ENCODE measurements at regions not wholly inside any gene's neighbourhood (a gene's known extent, or its start where the extent isn't known, plus 50 kb on each side); places are given as distances from the start of the nearest gene placed in this dataset.

DNA sequence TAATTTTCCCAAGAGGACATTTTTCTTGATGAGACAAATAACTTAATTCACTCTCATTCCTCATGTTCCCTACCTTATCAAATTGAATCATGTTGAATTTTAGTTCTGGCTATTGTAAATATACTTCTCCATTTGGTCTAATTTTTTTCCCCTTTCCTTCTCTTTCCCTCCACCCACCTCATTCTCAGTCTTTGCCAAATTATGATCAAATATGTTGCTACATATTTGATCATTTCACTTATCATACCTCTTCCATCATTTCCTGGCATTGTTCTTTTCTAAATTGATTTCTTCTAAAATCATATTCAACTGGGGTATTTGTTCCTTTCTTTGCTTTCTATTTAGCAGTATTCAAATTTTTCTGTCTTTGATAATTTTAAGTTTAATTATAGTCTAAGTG lies 52.3 kb downstream of the HDGFL1 start:
- in situ Hi-C loops (cut with HindIII; ENCODE audit: low pct_unique_long_range_greater_than_20kb, low sequenced_read_pairs): no loop called here

DNA sequence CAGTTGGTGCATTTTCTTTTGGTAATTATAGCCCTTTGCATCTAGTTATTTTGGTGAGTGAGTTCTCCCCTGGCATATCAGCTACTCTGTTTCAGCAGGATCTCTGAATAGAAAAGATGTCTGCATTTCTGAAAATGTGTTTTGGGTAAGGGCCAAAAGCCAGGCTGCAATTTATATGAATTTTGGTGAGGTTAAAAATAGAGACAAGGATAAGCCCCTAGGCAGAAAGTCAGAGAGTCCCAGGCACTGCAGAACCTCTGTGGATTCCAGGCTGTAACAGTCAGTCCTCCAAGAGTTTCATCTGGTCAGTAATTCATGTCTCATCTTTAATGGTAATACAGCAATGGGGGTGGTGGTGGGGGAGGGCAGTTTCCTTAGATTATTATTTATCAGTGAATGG lies 53.0 kb downstream of the HDGFL1 start:
- DNase-seq (ENCODE audit: low read depth, low spot score): no peak
- in situ Hi-C loops (cut with HindIII; ENCODE audit: low pct_unique_long_range_greater_than_20kb, low sequenced_read_pairs): no loop called here

More for the DNA sequence above, 52.3 kb downstream of the HDGFL1 start:
- no peak for DNase-seq (ENCODE audit: low read depth, low spot score)

DNA sequence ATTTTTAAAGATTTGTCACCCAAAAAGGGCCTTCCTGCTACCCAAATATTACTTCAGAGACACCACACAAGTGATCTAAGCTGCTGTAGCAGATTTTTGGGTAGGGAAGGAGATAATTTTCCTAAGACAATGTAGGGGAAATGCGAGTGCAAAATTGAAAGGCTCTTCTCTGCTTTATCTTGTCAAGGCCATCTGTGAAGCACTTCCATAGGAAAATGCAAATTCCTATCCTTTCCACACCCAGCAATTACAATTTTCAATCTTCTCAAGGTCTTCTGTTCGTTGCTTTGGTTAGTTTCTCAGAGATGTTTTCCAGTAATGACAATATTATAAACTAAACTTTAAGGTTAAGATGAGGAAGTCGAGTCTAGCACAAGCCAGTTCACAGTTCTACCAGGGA lies 53.4 kb downstream of the HDGFL1 start:
- in situ Hi-C loops (cut with HindIII; ENCODE audit: low pct_unique_long_range_greater_than_20kb, low sequenced_read_pairs): no loop called here
- DNase-seq (ENCODE audit: low read depth, low spot score): no peak

DNA sequence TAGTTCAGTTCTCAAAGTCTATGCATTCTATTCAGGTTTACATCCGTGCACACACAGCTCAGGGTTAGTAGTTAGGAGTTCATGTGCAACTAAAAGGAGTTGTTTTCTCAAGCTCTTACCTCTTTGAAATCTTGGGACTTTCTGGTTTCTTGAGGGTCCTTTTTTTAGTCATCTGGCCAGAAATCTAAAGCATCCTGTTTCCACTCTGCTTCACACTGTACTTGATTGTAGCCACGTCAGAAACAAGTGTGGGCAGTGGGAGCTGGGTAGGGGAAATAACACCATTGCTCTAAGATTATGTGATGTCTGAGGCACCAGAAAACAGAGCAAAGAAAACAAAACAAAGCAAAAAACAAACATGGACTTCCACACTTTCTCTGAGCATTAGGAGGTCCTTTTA lies 58.3 kb downstream of the HDGFL1 start:
- in situ Hi-C loops (cut with HindIII; ENCODE audit: low pct_unique_long_range_greater_than_20kb, low sequenced_read_pairs): no loop called here
- DNase-seq (ENCODE audit: low read depth, low spot score): no peak

DNA sequence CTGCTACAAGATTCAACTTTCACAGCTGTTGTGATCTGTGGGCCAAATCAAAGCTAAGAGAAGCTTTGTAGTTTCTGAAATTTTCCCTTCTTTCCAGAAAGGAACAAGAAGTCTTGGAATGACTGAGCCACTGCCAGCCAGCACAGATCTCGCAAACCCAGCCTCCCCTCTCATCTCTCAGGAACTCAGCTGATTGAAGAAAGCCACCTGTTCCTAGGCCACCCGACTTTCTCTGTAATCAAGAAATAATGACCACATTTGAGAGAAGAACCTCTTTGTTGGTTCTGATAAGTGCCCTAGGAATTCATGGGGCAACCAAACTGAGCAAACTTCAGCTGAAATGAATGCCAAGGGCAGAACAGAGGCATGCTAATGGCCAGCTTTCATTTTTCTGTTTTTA lies 61.7 kb downstream of the HDGFL1 start:
- no peak for DNase-seq (ENCODE audit: low read depth, low spot score)
- in situ Hi-C loops (cut with HindIII; ENCODE audit: low pct_unique_long_range_greater_than_20kb, low sequenced_read_pairs): no loop called here

DNA sequence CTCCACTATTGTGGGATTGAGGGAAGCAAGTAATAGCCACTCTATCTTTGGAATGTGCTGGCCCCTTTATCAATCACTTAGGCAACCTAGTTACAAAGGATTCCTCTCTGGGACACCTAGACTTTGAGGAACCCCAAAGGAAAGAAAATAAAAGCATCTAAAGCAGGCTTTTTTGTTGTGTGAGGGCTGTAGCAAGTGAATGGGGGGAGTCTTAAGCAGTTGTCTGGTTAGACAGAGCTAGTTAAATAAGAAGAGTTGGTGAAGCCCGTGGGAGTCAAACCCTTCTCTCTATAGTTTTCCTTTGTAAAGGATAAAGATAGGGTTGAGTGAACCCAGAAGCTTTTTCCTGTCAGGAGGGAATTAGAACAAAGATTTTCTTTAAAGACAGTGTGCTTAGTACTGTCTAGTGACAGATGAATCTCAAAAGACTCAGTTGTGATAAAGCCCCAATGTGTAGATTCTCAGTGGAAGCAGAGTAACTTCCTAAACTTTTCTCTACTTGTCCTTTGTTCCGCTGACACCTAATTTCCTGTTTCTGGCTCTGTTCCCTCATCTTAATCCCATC lies 63.3 kb downstream of the HDGFL1 start:
- in situ Hi-C loops (cut with HindIII; ENCODE audit: low pct_unique_long_range_greater_than_20kb, low sequenced_read_pairs): no loop called here
- peak; percentile 52 for DNase-seq (ENCODE audit: low read depth, low spot score)

DNA sequence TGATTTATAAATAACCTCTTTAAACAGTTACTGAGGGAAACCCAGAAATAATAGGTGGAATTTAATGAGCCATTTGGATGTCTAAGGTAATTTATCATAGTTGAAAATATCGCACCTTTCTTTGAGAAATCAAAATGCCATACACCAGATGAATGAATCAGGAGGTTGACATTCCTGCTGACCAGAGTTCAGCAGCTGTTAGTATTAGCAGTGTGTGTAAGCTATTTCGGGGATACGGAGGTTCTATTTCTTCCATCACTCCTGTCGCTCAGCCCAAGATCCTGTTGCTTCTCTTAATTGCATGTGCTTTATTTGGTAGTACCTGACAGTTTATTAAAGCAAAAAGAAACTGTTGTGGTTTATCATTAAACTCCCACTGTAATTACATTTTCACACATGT lies 67.1 kb downstream of the HDGFL1 start:
- in situ Hi-C loops (cut with HindIII; ENCODE audit: low pct_unique_long_range_greater_than_20kb, low sequenced_read_pairs): no loop called here
- DNase-seq (ENCODE audit: low read depth, low spot score): no peak

DNA sequence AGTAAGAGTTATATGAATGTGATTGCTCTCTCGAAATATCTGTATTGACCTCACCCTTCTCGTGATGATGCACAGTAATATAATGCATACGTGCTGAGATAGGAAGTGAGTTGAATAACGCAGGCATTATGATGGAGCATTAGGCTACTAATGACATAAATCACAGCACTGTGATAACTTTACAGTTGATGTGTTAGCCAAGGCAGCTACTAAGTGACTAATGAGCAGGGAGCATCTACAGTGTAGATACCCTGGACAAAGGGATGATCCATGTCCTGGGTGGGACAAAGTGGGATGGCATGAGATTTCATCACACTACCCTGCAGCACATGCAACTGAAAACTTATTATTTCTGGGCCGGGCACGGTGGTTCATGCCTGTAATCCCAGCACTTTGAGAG lies 68.4 kb downstream of the HDGFL1 start:
- no peak for DNase-seq (ENCODE audit: low read depth, low spot score)
- in situ Hi-C loops (cut with HindIII; ENCODE audit: low pct_unique_long_range_greater_than_20kb, low sequenced_read_pairs): no loop called here

DNA sequence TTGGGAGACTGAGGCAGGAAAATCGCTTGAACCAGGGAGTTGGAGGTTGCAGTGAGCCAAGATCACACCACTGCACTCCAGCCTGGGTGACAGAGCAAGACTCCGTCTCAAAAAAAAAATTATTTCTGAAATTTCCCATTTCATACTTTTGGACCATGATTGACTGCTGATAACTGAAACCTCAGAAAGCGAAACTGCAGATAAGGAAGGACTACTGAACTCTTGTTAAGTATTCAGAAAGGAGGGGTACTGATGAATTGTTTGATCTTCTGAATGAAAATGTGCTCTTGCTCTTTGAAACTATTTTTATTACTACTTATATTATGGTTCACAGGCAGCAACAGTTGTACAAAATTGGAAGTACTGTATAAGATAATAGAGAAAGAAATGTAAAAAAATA lies 69.0 kb downstream of the HDGFL1 start:
- in situ Hi-C loops (cut with HindIII; ENCODE audit: low pct_unique_long_range_greater_than_20kb, low sequenced_read_pairs): no loop called here

DNA sequence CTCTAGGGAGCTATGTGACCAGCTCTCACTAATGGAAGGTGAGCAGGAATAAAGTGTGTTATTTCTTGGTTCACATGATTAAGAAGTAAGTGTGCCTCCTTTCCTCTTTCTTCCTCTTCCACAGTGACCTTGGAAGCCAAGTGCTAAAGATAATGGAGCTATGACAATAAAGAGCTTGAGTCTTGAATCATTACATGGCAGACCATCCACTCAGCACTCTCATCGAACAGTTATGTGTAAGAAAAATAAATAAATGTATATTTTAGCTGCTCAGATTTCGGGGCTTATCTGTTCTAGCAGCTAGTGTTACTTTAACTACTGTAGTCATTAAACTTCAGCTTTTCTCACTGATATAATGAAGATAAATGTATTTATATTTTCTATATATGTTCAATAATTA lies 72.9 kb downstream of the HDGFL1 start:
- in situ Hi-C loops (cut with HindIII; ENCODE audit: low pct_unique_long_range_greater_than_20kb, low sequenced_read_pairs): no loop called here
- DNase-seq (ENCODE audit: low read depth, low spot score): no peak

More for the DNA sequence above, 69.0 kb downstream of the HDGFL1 start:
- no peak for DNase-seq (ENCODE audit: low read depth, low spot score)

DNA sequence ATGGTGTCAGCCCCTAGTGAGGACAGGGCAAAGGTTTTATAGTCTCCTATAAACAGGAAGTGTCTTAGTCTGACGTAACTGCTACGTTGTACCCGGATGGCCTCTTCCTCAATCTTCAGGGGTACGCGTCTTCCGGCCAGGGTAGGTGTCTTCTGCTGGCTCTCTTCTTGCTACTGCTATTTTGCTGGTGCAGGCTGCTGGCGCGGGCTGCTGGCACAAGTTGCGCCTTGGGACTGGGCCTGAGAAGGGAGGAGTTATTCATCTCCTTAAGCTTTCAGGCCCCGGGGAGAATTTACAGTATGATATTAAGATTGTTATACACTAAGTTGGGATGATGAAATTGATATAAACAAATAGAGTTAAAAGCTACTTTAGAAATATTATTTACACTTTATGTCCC lies 74.4 kb downstream of the HDGFL1 start:
- in situ Hi-C loops (cut with HindIII; ENCODE audit: low pct_unique_long_range_greater_than_20kb, low sequenced_read_pairs): no loop called here

DNA sequence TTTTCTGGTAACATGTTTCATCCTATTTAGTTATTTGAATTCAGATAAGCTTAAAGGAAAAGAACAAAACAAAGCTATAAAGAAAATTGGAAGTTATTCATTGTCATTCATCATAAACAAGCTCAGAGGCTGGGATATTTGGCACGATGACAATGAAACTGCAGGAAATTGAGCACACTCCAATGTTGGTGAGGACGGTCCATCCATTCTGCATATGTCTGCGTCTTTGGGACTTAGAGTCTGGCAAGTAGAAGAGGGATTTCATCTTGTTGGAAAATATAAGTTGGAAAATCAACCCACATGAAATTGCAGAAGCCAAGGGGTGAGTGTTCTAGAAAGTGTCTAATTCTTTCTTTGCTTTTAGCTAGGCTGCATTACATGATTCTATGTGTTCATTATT lies 78.4 kb downstream of the HDGFL1 start:
- in situ Hi-C loops (cut with HindIII; ENCODE audit: low pct_unique_long_range_greater_than_20kb, low sequenced_read_pairs): no loop called here
- DNase-seq (ENCODE audit: low read depth, low spot score): no peak

More for the DNA sequence above, 74.4 kb downstream of the HDGFL1 start:
- DNase-seq (ENCODE audit: low read depth, low spot score): no peak

DNA sequence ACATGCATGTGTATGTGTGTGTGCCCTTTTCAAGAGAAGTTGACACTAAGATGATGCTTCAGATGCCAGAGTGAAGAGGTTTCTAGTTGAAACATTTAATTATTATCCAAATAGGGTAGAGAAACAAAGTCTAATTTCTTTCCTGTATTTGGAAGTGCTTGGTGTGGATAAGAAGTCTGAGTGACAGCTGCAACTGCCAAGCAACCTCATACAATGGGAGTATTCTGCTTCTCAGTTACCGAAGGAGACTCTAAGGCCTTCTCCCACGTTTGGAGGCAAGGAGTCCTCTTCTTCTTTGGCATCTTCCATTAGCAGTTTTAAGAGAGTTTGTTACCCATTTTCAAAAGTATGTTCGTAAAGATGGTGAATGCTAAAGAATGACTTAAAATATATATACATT lies 82.4 kb downstream of the HDGFL1 start:
- no peak for DNase-seq (ENCODE audit: low read depth, low spot score)
- in situ Hi-C loops (cut with HindIII; ENCODE audit: low pct_unique_long_range_greater_than_20kb, low sequenced_read_pairs): no loop called here

DNA sequence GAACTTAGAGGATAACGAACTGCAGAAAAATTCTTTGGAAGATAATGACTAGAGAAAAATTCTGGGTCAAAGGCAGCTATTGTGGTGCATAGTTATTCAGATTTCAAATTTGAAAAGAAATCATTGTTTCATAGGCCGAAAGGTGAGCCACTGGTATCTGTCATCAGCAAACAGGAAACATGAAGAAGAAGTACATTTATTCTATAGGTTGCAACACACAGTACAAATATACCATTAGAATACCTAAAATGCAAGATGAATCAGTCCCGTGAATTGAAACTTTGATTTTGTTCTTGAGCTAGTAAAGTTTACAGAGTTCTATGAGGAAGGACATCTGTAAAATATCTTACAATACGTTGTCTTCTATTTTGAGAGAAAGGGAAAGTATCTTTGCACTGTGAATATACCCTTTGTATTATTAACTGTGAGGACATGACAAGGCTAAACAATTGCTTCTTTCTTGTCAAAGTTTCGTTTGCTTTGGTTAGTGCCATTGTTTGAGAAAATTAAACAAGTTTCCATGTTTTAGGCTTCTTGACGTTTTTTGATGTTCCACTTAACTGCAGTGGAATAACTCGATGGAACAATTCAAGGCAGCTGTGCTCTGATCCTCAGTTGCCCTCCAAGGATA lies 84.7 kb downstream of the HDGFL1 start:
- in situ Hi-C loops (cut with HindIII; ENCODE audit: low pct_unique_long_range_greater_than_20kb, low sequenced_read_pairs): no loop called here
- peak; percentile 92 for DNase-seq (ENCODE audit: low read depth, low spot score)

DNA sequence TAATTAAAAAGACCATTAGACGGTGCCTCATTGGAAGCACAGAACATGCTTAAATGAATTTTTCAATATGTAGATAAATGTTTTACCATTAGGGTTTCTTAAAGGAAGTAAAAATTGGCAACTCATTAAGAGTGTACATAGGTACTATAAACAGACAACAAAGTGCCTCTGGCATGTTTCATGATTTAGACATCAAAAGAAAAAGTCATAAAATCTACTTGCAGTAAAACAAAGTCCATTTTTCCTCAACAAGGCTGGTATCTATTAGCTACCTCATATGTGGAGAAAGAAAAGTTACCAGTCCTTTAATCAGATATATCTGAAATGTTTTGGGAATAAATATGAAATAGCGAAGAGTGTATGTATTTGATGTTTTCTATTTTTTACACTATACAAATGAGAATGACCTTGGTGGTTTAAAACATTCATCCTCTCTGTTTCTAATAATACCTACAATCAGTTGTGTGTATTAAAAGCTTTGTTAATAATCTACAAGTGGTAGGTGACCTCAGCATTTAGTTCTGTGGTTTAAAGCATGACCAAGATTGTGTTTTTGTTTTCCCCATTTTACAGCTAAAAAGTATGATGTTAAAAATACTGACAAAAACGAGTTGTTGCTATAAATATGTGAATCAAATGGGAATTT lies 87.5 kb downstream of the HDGFL1 start:
- DNase-seq (ENCODE audit: low read depth, low spot score): no peak
- in situ Hi-C loops (cut with HindIII; ENCODE audit: low pct_unique_long_range_greater_than_20kb, low sequenced_read_pairs): loop anchor here (5.0 kb wide), 1 partner anchor 40 kb away; no protein-coding TSS in a partner anchor

DNA sequence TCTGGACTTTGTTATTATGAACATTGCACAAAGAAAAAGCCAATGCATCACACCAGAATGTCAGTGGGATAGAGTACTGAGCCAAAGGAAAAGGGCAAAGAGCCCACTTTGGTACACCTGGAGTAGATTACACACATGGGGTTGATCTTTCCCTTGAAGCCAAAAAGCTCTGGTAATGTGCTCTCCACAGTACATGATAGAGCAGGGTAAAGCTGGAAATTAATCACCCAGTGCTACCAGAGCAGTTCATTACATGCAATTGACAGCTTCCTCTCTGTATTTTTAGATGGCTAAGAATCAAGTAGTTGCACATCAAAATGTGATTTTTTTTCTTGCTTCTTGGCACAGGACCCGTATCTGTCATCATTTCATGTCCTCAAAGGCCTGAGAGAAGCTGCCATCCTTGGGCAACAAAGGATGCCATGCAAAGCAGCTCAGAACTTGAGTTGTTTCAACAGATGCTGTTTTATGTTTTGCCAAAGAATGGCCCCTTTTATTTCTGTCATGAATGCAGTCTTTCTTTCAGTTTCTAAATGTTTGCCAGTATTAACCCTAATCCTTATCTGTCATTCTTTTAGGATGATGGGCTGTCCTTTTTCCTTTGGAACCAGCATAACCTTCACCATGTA lies 88.1 kb downstream of the HDGFL1 start:
- in situ Hi-C loops (cut with HindIII; ENCODE audit: low pct_unique_long_range_greater_than_20kb, low sequenced_read_pairs): loop anchor here (5.0 kb wide), 1 partner anchor 40 kb away; no protein-coding TSS in a partner anchor
- peak; percentile 100 for DNase-seq (ENCODE audit: low read depth, low spot score)

DNA sequence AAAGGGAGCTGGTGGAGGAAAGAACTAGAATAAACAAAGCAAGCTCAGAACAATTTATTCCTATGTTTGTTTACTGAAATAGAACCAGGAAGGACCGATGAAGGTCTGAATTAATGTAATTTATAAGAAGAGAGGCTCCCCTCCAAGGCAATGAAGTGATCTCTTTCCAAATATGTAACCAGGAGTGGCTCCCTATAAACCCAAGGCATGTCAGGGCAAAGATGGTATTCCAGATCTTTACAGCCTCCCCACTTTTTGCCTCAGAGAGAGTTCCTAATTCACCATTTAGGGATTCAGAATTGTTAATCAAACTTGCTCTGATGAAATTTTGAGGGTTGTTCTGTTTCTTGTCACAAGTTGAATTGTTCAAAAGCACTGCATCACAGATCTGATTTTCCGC lies 88.8 kb downstream of the HDGFL1 start:
- in situ Hi-C loops (cut with HindIII; ENCODE audit: low pct_unique_long_range_greater_than_20kb, low sequenced_read_pairs): loop anchor here (5.0 kb wide), 1 partner anchor 39 kb away; no protein-coding TSS in a partner anchor

DNA sequence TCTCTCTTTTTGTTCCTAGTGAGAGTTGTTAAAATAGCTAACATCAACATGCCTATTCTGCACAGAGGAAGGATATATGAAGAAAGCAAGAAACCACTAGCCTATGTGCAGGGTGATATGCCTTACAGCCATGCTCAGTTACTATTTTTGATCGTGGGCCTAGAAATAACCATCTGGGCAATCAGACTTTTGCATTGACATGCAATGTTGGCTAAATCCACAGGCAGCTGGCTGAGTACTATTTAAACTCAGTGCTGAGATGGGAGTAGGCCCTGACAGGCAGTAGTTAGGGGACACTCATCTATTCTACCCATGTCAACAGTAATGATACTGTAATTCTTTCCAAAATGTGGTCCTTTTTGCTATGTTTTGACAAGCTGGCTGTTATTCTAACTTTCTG lies 89.6 kb downstream of the HDGFL1 start:
- in situ Hi-C loops (cut with HindIII; ENCODE audit: low pct_unique_long_range_greater_than_20kb, low sequenced_read_pairs): loop anchor here (5.0 kb wide), 1 partner anchor 38 kb away; no protein-coding TSS in a partner anchor
- no peak for DNase-seq (ENCODE audit: low read depth, low spot score)

More for the DNA sequence above, 88.8 kb downstream of the HDGFL1 start:
- no peak for DNase-seq (ENCODE audit: low read depth, low spot score)

DNA sequence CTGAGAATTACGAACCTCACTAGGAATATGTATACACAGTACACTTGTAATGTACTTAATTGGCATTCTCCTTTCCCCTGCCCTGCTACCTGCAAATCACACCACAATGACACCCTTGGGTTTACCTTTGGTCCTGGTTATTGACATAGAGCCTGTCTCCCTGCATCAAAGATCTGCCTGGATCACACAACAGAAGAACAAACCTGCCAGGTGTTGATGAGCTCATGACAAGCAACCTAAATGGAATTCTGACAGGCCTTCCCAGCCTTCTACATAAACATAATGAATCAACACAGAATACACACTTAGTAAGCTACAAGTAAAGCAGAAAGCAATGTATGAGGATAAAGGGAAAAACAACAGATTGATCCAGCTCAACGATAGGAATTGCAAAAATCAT lies 95.6 kb downstream of the HDGFL1 start:
- in situ Hi-C loops (cut with HindIII; ENCODE audit: low pct_unique_long_range_greater_than_20kb, low sequenced_read_pairs): no loop called here
- no peak for DNase-seq (ENCODE audit: low read depth, low spot score)

Measured in SK-MEL-5 (cell line).